ENCODE measurements at regions not wholly inside any gene's neighbourhood (a gene's known extent, or its start where the extent isn't known, plus 50 kb on each side); places are given as distances from the start of the nearest gene placed in this dataset.

GRCh38 chr1:222459652-222460051, 88.3 kb downstream of the HHIPL2 start:
- no peak for TF ChIP-seq CTCF (IDR thresholded peaks at IDR 0.05; ENCODE audit: borderline replicate concordance, extremely low read depth, insufficient read depth)
- Histone ChIP-seq H3K27ac (ENCODE audit: low read depth in 2 of 2, low read length in 2 of 2) (no peak overlapping the region), H3K4me1 (ENCODE audit: control insufficient read depth in 2 of 3, insufficient read depth in 2 of 3, low read depth in 1 of 3, low read length in 3 of 3) (no peaks in the 10 kb centered on the region), H3K36me3 (ENCODE audit: control insufficient read depth in 2 of 3, insufficient read depth in 3 of 3, low read length in 3 of 3) (no peaks in the 10 kb centered on the region), H3K9ac (ENCODE audit: low read length in 3 of 3) (no peak overlapping the region), H3K9me3 (ENCODE audit: control insufficient read depth in 2 of 3, insufficient read depth in 1 of 3, low read length in 3 of 3) (peaks cover 0 to 10% (median 0%) of the 10 kb centered on the region in 3 donors), H3K27me3 (ENCODE audit: control insufficient read depth, insufficient read depth, low read length) (no peaks in the 10 kb centered on the region), H3K4me3 (ENCODE audit: low read length in 3 of 3) (no peak overlapping the region)
- DNase-seq (no peak), FAIRE-seq (no peak)
- intact Hi-C loops (cut with DNase I) = loop anchor here (5.0 kb wide), 1 partner anchor 173 kb away; no protein-coding TSS in a partner anchor

GRCh38 chr1:222457513-222457912, 90.4 kb downstream of the HHIPL2 start:
- Histone ChIP-seq H3K36me3 (ENCODE audit: control insufficient read depth in 2 of 3, insufficient read depth in 3 of 3, low read length in 3 of 3) (no peaks in the 10 kb centered on the region), H3K4me1 (ENCODE audit: control insufficient read depth in 2 of 3, insufficient read depth in 2 of 3, low read depth in 1 of 3, low read length in 3 of 3) (no peaks in the 10 kb centered on the region), H3K27me3 (ENCODE audit: control insufficient read depth, insufficient read depth, low read length) (no peaks in the 10 kb centered on the region), H3K9me3 (ENCODE audit: control insufficient read depth in 2 of 3, insufficient read depth in 1 of 3, low read length in 3 of 3) (peaks cover 0 to 10% (median 0%) of the 10 kb centered on the region in 3 donors), H3K27ac (ENCODE audit: low read depth in 2 of 2, low read length in 2 of 2) (no peak overlapping the region), H3K4me3 (ENCODE audit: low read length in 3 of 3) (no peak overlapping the region), H3K9ac (ENCODE audit: low read length in 3 of 3) (no peak overlapping the region)
- no peak for TF ChIP-seq CTCF (IDR thresholded peaks at IDR 0.05; ENCODE audit: borderline replicate concordance, extremely low read depth, insufficient read depth)
- DNase-seq (no peak), FAIRE-seq (no peak)
- intact Hi-C loops (cut with DNase I) = no loop called here

GRCh38 chr1:222457084-222457483, 90.8 kb downstream of the HHIPL2 start:
- DNase-seq = no peak
- no peak overlapping the region for H3K4me3 ChIP-seq (ENCODE audit: low read length in 3 of 3)
- no peak overlapping the region for H3K27ac ChIP-seq (ENCODE audit: low read depth in 2 of 2, low read length in 2 of 2)
- no peaks in the 10 kb centered on the region for H3K27me3 ChIP-seq (ENCODE audit: control insufficient read depth, insufficient read depth, low read length)
- H3K4me1 ChIP-seq (ENCODE audit: control insufficient read depth in 2 of 3, insufficient read depth in 2 of 3, low read depth in 1 of 3, low read length in 3 of 3) = no peaks in the 10 kb centered on the region
- H3K36me3 ChIP-seq (ENCODE audit: control insufficient read depth in 2 of 3, insufficient read depth in 3 of 3, low read length in 3 of 3) = no peaks in the 10 kb centered on the region
- no peak overlapping the region for H3K9ac ChIP-seq (ENCODE audit: low read length in 3 of 3)
- FAIRE-seq = no peak
- H3K9me3 ChIP-seq (ENCODE audit: control insufficient read depth in 2 of 3, insufficient read depth in 1 of 3, low read length in 3 of 3) = peaks cover 0 to 10% (median 0%) of the 10 kb centered on the region in 3 donors
- no peak for TF ChIP-seq CTCF (IDR thresholded peaks at IDR 0.05; ENCODE audit: borderline replicate concordance, extremely low read depth, insufficient read depth)
- intact Hi-C loops (cut with DNase I) = no loop called here
